Transverse colon (tissue), 3 donors: ENCODE measurements at regions not wholly inside any gene's neighbourhood (a gene's known extent, or its start where the extent isn't known, plus 50 kb on each side); places are given as distances from the start of the nearest gene placed in this dataset.

ENCODE experiments used
- CTCF ChIP-seq, 5 experiments: fragments of 200-600 bp in 3 of 5; fragments of 450-650 bp in 2 of 5; sonication (generic) in 3 of 5; IDR thresholded peaks; 1 replicate in 2 of 5; 2 replicates in 3 of 5; pipeline ENCODE4 v1.5.1; 2016 to 2017; ENCODE audit warnings: antibody characterized with exemption in 5 of 5, inconsistent platforms in 3 of 5, mild to moderate bottlenecking in 2 of 5, moderate library complexity in 1 of 5
- POLR2A ChIP-seq: fragments of 450-650 bp; IDR thresholded peaks from one replicate; pipeline ENCODE4 v1.6.1; 2016; ENCODE audit warnings: antibody characterized with exemption, mild to moderate bottlenecking, moderate library complexity

- TF ChIP-seq POLR2A (no peak), CTCF (IDR thresholded peaks at IDR 0.05) (no peak)
Observed at GRCh38 chr5:12690361-12690760, 786.1 kb upstream of the CTNND2 start.
